Stimulated activated CD4-positive, alpha-beta T cell treated with anti-CD3 and anti-CD28 coated beads, TNF-alpha, amount 100 ng/mL, for 4 hours (primary cell): ENCODE measurements at regions not wholly inside any gene's neighbourhood (a gene's known extent, or its start where the extent isn't known, plus 50 kb on each side); places are given as distances from the start of the nearest gene placed in this dataset.

Experiments used
- DNase-seq, 3 experiments: peaks; one replicate each; pipeline ENCODE4 v3.0.0-alpha.2; 2020; ENCODE audit warnings: low read depth in 3 of 3

- DNase-seq, result no peak
Measured at GRCh38 chr1:234701737-234702341, 91.9 kb upstream of the IRF2BP2 start.

DNA sequence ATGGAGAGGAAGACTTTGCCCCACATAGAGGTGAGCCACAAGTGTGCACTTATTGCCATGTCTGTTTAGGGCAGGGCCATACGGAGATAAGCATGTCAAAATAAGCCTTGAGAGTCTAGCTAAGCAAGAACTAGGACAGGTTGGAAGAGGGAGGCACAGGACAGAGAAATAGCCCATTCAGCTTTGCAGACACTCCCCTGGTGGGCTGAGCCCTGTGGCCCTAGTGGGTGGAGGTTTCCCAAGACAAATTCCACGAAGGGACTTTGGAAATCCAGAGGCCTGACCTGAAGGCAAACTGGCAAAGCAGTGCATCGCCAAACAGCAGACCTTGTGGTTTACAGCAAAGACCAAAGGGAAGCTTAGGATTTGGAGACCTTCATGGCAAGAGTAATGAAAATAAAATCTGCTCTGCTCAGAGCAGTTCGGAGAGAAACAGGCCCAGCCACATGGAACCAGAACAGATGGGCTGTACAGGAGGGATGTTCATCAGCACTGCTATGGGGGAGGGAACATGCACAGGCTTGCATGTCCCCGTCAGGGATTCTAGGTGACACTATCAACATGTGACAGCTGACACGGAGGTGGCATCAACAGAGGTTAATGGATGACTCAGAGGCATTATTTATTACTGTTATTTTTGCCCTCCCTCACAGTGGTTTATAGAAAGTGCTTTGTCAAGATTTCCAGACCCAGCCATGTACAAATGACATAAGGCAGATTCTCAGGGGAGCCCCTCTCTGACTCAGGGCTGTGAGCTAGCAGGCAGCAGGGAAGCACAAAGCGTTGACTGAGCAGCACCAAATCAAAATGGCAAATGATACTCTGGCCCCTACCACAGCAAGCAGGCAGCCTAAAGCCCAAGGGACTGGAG, 90.1 kb upstream of the IRF2BP2 start:
- peak in 2 of 3 experiments; percentile 3 to 5 for DNase-seq

- no peak for DNase-seq
Measured at GRCh38 chr1:234698686-234699085, 88.7 kb upstream of the IRF2BP2 start.

DNA sequence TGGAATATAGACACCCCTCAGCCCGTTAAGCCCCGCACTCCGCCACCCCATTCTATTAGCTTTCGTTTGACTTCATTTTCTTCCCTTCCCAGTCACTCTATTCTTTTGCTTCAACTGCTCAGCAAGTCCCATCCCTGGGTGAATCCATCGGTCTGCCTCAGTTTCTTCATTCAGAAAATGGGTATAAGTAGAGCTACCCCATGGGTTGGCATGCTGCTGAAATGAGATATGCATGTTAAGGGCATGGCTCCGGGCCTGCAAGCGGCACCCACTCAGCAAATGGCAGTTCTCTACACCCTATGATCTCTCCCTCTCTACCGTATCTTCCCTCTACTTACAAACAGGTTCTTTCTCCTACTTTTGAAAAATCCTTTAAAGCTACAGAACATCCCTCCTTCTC, 87.8 kb upstream of the IRF2BP2 start:
- DNase-seq, result no peak

- DNase-seq, result no peak
Measured at GRCh38 chr1:234697015-234697414, 87.0 kb upstream of the IRF2BP2 start.

- no peak for DNase-seq
Measured at GRCh38 chr1:234696148-234696576, 86.2 kb upstream of the IRF2BP2 start.

DNA sequence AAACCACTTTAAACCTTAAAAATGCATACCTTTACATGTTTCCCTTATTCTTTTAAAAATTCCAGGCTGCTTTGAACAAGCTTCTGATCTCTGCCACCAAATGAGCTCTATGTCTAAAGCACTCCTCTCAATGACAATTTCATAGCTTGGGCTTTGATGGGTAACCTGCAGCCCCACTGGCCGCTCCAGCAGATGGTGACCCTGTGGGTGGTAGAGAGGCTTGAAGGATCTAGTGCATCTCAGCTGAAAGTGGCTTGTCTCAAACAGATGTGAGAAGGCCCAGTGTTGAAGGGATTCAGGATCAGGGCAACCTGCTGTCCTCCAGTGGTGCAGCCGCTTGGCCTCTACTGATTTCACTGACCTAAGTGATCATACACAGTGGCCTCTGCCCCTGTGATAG, 84.7 kb upstream of the IRF2BP2 start:
- DNase-seq, result no peak

DNA sequence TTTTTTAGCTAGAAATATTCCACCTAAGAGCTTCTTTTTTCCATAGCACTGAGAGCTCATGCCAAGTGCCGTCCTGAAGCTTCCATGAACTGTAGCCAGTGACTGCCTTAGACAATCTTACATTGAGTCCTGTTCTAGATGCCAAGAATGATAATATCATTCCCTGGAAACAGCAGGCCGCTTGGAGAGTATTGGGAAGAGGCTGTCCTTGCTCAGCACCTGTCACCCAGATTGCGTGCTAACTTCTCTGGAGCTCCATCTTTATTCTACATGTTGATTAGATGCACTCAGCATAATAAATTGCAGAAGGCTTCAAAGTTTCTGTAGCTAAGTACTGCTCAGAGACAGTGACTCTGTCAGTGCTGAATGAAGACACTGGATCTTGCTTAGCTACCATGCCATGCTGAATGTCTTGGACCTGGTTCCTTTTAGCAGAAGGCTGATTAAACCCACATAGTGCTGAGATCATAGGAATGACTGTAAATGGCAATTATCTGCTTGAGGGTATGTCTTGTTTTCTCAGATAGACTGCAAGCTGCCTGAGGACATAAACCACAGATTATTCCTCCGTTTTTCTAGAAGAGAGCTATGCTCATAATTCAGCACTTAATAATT, 83.1 kb upstream of the IRF2BP2 start:
- DNase-seq, result no peak

- no peak for DNase-seq
Measured at GRCh38 chr1:234691567-234691966, 81.6 kb upstream of the IRF2BP2 start.

GRCh38 chr1:234690872-234691271, 80.9 kb upstream of the IRF2BP2 start:
- DNase-seq, result no peak

- no peak for DNase-seq
Measured at GRCh38 chr1:234689236-234689635, 79.3 kb upstream of the IRF2BP2 start.

GRCh38 chr1:234687011-234687410, 77.0 kb upstream of the IRF2BP2 start:
- DNase-seq, result no peak

DNA sequence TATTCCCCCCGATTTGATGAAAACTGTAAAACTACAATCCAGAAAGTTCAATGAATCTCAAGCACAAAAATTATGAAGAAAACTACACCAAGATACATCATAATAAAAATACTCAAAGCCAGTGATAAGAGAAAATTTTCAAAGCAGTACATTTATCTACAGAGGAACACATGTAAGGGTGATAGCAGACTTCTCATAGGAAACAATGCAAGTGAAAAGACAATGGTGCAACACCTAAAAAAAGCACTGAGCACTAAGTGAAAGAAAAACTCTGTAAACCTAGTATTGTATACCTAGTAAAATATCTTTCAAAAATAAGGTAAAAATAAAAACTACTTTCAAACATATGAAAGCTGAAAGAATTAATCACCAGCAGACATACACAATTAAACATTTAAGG, 76.1 kb upstream of the IRF2BP2 start:
- DNase-seq, result no peak

DNA sequence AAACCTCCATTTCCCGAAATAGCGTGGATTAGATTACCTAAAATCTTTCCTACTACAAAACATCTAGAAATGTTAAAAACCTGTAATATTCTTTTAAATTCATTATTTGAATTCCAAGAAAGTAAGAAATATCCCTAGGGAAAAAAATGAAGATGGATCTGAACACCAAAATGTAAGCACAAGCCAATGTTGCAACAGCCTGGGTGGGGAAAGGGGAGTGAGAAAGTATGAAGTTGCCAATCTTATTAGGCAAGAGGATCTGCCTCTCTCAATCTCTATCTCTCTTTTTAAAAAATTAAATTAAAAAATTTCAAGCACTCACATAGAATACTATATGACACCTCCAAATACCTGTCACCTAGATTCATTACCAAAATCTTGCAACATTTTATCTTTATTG, 74.9 kb upstream of the IRF2BP2 start:
- DNase-seq, result no peak

DNA sequence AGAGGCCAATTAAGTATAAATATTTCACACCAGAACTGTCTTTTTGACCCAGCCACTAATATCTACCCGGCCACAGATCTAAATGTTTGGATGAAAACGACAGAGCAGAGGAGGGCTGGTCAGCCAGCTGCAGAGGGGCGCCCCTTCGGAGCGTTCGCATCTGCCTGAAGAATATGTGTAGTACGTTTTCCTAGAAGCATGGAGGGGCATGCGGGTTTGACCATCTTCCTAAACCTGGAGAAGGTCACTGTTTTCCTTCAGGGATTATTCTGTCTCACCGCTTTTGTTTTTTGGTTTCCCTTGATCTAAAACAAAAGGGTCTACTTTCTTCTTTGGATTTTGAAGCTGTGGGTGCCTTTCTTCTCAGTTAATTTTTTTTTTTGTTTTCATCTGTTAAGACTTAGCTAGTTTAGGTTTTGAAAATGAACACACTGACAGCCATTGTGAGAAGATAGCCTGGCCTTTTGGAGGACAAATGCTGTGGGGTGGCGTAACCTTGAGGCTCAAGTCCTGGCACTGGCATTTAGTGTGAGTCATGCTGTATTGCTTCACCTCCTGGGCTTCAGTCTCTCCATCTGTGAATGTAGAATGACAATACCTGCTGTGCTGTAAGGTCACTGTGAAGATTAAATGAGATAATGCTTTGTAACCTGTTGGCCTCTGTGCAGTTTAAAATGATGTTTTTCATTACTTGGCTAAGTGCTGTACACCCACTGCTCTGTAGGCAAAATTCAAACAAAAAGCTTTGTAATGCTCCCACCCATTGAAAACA, 74.1 kb upstream of the IRF2BP2 start:
- DNase-seq, result no peak

DNA sequence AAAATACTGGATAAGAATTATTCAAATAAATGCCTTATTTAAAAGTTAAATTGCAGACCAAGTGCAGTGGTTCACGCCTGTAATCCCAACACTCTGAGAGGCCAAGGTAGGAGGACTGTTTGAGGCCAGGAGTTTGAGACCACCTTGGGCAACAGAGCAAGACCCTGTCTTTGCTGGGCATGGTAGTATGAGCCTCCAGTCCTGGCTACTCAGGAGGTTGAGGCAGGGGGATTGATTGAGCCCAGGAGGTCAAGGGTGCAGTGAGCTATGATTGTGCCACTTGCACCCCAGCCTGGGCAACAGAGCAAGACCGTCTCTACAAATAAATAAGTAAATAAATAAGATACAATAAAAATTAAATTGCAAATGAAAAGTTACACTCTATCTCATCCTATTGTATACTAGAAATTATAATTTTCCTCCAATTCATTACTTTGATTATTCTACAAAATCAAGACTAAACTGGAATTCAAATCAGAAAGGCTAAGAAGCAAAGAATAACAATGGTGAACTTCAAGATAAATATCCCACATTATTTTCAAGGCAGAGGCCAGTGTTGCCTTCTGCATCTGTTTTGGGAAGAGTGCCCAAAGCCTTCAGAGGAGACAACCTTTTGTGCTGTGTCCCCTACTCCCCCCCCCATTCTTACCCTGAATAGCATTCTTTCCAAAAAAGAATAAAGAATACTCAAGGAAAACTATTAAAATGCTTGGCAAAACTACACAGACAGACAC, 73.3 kb upstream of the IRF2BP2 start:
- no peak for DNase-seq

DNA sequence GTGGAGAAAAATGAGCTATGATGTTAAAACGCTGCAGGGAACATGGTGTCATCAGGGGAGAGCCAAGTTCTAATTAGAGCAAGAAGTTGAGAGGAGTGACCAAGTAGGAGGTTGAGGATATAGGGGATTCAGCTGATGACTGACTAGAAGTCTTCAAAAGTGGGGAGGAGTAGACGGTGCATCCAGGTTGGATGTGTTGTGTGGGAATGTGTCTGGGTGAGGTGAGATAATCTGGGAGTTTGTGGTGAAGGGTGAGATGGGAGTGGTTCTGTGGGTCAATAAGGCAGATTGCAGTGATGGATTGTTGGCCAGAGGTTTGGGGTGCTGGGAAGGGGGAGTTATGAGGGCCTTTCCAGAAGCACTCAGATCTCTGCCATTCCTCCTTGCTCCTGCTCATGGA, 72.0 kb upstream of the IRF2BP2 start:
- no peak for DNase-seq

DNA sequence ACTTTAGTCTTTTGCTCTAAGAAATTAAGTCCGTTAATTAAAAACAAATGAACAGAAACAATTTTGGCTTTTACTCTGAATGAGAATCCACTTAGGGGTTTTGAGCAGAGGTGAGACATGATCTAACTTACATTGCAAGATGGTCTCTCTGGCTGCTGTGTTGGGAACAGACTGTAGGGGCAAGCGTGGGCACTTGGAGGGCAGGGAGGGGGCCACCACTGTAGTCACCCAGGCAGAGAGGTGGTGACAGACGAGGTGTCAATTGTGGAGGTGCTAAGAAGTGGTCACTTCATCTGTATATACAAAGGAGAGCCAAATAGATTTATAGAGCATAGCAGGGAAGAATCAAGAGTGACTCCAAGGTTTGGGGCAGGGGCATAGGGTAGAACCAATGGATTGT, 71.1 kb upstream of the IRF2BP2 start:
- DNase-seq, result no peak

DNA sequence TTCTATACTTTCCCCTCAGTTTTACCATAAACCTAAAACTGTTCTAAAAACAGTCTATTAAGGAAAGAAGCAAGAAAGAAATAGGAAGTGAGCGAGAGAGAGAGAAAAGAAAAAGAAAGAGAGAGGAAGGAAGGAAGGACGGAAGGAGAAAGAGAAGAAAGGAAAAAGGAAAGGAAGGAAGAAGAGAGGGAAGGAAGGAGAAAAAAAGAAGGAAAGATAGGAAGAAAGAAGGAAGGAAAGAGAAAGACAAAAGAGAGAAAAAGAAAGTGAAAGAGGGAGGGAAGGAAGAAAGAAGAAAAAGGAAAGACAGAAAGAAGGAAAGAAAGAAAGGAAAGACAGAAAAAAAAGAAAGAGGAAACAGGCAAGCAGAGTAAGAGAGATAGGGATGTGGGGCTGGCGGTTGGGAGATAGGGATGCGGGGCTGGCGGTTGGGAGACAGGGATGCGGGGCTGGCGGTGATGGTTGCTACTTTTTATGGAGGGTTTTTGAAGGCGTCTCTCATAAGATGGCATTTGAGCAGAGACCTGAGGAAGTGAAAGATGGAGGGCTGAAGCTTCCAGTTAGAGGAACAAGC, 70.4 kb upstream of the IRF2BP2 start:
- DNase-seq, result no peak

DNA sequence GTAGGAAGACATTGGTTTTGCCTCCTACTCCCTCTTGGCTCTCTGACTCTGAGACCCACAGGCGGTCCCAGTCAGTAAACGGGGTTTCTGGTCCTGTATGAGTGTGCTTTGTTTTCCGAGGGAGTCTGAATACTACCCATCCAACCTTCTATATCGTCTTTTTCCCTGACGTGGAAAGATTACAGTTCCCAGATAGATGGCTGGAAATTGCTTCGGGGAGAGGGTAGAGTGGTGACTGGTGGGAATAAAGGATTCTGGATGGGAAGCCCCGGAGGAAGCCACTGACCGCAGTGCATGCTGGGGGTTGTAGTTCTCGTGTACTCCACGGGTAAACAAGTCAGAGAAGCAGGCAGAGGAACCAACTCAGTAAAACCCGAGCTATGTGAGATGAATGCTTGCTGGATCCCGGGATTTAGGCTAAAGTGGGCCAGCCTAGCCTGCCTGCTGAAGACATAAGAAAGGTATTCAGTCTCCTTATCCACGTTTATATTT, 66.2 kb upstream of the IRF2BP2 start:
- DNase-seq, result peak in 2 of 3 experiments; percentile 32 to 39

DNA sequence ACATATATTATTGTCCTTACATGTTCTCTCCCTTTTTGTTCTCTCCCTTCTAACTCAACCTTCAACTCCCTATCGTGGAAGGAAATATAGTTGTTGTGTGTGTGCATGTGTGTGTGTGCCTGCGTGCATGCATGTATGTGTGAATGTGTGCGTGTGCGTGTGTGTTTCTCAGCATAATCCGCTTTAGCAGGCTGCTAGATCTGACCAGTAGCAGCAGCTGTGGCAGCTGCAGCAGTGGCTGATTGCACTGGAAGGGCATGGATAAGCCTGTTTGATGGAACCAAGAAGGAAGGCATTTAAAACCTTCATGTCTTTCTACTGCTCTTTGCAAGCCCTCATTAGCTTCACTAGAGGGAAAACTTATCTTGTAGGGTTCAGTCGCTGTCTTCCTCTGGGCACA, 65.6 kb upstream of the IRF2BP2 start:
- no peak for DNase-seq
